Activated T-cell treated with anti-CD3 and anti-CD28 coated beads, Interleukin-2, amount 50 U/mL, for 72 hours (primary cell): ENCODE measurements at regions not wholly inside any gene's neighbourhood (a gene's known extent, or its start where the extent isn't known, plus 50 kb on each side); places are given as distances from the start of the nearest gene placed in this dataset.

Experiments
- ATAC-seq, 2 donors: fragments of 150-1000 bp; cut with Tn5 transposase; replicated peaks in 1 of 2; 2 replicates each; pipeline ENCODE4 v1.10.0; 2021; ENCODE audit warnings: moderate library complexity in 2 of 2, mild to moderate bottlenecking in 1 of 2
- DNase-seq, 2 donors: peaks; one replicate each; pipeline ENCODE4 v3.0.0; 2021 to 2022; ENCODE audit warnings: mixed read lengths in 1 of 2
- H3K27ac Mint-ChIP-seq: one replicate; pipeline ENCODE4 v1.8.0; 2022; ENCODE audit warnings: mild to moderate bottlenecking, moderate library complexity, mixed read lengths
- H3K27me3 Mint-ChIP-seq: one replicate; pipeline ENCODE4 v1.8.0; 2022; ENCODE audit warnings: low read depth, mixed read lengths
- H3K36me3 Mint-ChIP-seq, 2 donors: one replicate each; pipeline ENCODE4 v1.8.0; 2022; ENCODE audit warnings: mixed read lengths in 2 of 2, mild to moderate bottlenecking in 1 of 2; ENCODE audit not compliant: insufficient read depth in 2 of 2
- H3K4me1 Mint-ChIP-seq: one replicate; pipeline ENCODE4 v1.8.0; 2022; ENCODE audit warnings: low read depth, mixed read lengths
- H3K4me3 Mint-ChIP-seq, 2 donors: one replicate each; pipeline ENCODE4 v1.8.0; 2022; ENCODE audit warnings: mild to moderate bottlenecking in 2 of 2, mixed read lengths in 2 of 2, moderate library complexity in 2 of 2
- H3K9me3 Mint-ChIP-seq, 2 donors: one replicate each; pipeline ENCODE4 v1.8.0; 2022; ENCODE audit warnings: mixed read lengths in 2 of 2

DNA sequence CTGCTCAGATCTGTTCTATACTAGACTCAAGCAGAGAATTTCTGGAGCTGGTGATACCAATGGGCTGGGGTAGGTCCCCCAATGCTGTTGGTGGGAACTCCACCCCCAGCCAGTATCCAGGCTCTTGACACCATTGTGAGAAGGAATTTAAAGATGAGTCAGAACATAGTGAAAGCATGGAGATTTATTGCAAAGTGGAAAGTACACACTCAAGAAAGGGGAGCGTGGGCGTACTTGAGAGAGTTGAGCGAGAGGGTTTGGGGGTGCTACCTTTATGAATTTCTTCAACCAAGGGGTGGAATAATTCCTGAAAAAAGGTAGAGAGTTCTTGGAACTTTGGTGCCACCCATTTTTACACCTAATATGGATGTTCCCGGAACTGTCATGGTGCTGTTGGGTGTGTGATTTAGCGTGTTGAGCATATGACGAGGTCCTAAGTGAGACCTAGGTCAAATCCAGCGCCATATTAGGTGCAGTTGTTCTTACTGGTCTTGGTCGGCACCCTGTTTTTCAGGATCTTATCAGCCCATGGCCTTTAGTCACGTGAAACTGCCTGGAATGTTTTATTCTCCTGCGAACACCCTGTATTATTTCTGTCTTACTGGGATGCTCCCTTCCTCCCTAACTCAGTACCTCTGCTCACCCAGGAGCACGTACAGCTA lies 122.0 kb upstream of the AHR start:
- DNase-seq = no peak
- peaks cover 6% of the 10 kb centered on the region for H3K27me3 Mint-ChIP-seq
- H3K4me1 Mint-ChIP-seq = peaks cover 12% of the 10 kb centered on the region

GRCh38 chr7:17178545-17178944 lies 119.9 kb upstream of the AHR start:
- no peak overlapping the region for H3K27ac Mint-ChIP-seq
- no peaks in the 10 kb centered on the region for H3K36me3 Mint-ChIP-seq
- ATAC-seq (no peak), DNase-seq (no peak)
- peaks cover 6% of the 10 kb centered on the region for H3K27me3 Mint-ChIP-seq
- no peak overlapping the region for H3K4me3 Mint-ChIP-seq
- peaks cover 0 to 2% of the 10 kb centered on the region in 2 donors for H3K9me3 Mint-ChIP-seq
- peaks cover 12% of the 10 kb centered on the region for H3K4me1 Mint-ChIP-seq

More for the DNA sequence above, 122.0 kb upstream of the AHR start:
- Mint-ChIP-seq H3K36me3 (no peaks in the 10 kb centered on the region), H3K9me3 (no peaks in the 10 kb centered on the region), H3K27ac (no peak overlapping the region), H3K4me3 (no peak overlapping the region)
- ATAC-seq = no peak

DNA sequence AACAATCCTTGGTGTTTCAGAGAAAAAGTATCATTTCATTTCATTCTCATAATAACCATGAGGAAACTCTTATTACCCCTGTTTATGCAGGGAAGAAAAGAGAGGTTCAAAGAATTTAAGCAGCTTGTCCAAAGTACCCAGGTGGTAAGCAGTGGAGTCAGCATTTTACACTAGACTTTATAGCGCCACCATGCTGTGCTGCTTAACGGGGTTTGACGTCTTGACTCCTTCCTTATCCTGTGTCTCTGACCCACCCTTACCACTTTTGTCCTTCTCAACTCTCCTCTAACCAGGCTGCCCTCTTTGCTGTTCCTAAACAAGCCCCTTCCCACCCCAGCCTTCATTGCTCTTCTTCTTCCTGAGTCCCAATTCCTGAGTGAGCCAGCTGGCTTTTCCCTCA lies 117.0 kb upstream of the AHR start:
- ATAC-seq (no peak), DNase-seq (no peak)
- no peak overlapping the region for H3K4me3 Mint-ChIP-seq
- H3K4me1 Mint-ChIP-seq = peaks cover 18% of the 10 kb centered on the region
- H3K27ac Mint-ChIP-seq = no peak overlapping the region
- H3K9me3 Mint-ChIP-seq = peaks cover 0 to 2% of the 10 kb centered on the region in 2 donors
- peaks cover under 1% of the 10 kb centered on the region for H3K27me3 Mint-ChIP-seq
- no peaks in the 10 kb centered on the region for H3K36me3 Mint-ChIP-seq

- H3K4me3 Mint-ChIP-seq = no peak overlapping the region
- H3K4me1 Mint-ChIP-seq = peaks cover 18% of the 10 kb centered on the region
- peaks cover 0 to 2% of the 10 kb centered on the region in 2 donors for H3K9me3 Mint-ChIP-seq
- no peak overlapping the region for H3K27ac Mint-ChIP-seq
- DNase-seq (no peak), ATAC-seq (no peak)
- no peaks in the 10 kb centered on the region for H3K27me3 Mint-ChIP-seq
- H3K36me3 Mint-ChIP-seq = no peaks in the 10 kb centered on the region
Observed at GRCh38 chr7:17183630-17184328, 114.7 kb upstream of the AHR start.

DNA sequence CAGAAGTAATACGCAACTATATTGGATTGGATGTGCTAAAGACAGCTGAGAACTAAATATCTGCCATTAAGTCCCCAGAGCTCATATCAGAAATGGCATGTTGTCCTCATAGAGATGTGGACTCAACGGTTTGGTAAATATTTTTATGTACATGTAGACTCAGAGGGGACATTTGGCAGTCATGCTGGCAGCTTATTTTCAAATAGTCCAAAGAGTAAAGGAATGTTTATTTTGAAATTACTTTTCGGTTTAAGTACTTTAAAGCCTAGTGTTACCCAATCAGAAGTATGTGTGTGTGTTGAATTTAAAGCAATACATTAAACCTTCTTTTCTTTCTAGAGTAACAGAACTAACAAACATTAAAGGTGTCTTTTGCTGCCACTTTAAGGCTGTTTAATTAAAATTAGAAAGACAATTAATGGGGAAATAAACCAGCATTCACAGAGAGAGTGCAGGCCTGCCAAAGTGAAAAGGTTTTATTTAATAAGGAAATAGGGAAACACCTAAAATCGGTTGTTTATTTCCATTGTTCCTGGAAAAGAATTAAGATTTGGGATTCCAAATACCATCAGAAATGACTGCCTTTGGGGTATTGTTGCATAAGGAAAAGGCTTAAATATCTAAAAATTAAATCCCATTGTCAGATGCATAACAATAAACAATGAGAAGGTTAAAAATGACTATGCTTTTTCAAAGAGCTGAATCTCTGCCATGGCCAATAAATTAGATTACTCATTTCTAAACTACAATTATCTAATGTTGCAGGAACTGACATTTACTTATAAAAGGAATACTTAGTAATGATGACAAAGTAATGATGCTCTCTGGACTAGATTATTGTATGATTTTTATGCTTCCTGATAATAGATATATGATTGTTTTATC lies 113.4 kb upstream of the AHR start:
- Mint-ChIP-seq H3K27ac (no peak overlapping the region), H3K9me3 (peaks cover 0 to 2% of the 10 kb centered on the region in 2 donors), H3K27me3 (no peaks in the 10 kb centered on the region), H3K4me1 (peaks cover 18% of the 10 kb centered on the region), H3K36me3 (no peaks in the 10 kb centered on the region), H3K4me3 (no peak overlapping the region)
- ATAC-seq = no peak
- no peak for DNase-seq

DNA sequence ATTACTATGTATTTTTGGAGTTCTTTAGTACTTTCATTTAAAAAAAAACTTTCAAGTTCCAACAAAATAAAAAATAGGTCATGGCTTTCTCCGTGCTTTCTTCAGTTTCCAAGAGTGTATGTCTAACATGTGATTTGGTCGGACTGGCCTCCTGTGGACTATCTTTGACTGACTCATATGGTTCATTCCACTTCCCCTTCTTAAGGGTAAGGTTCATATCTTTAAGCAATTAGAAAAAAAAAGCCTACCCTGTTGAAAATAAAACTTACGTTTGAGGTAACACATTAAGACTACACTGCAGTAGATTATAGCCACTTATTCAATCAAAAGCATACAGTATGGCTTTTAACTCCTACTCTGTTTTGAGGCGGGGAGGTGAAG lies 112.8 kb upstream of the AHR start:
- H3K36me3 Mint-ChIP-seq = no peaks in the 10 kb centered on the region
- H3K27me3 Mint-ChIP-seq = no peaks in the 10 kb centered on the region
- peak overlapping the region; percentile 40 for H3K27ac Mint-ChIP-seq
- no peak for DNase-seq
- peaks cover 0 to 2% of the 10 kb centered on the region in 2 donors for H3K9me3 Mint-ChIP-seq
- peak; percentile 50 to 59 for ATAC-seq
- peaks cover 18% of the 10 kb centered on the region for H3K4me1 Mint-ChIP-seq
- peak overlapping the region in 1 of 2 donors; percentile 42 for H3K4me3 Mint-ChIP-seq

GRCh38 chr7:17186745-17187530 lies 111.5 kb upstream of the AHR start:
- ATAC-seq = no peak
- Mint-ChIP-seq H3K4me3 (no peak overlapping the region), H3K9me3 (no peaks in the 10 kb centered on the region), H3K36me3 (no peaks in the 10 kb centered on the region), H3K4me1 (peaks cover 18% of the 10 kb centered on the region), H3K27ac (peak overlapping the region; percentile 5), H3K27me3 (no peaks in the 10 kb centered on the region)
- no peak for DNase-seq

GRCh38 chr7:17194656-17195055 lies 103.8 kb upstream of the AHR start:
- Mint-ChIP-seq H3K4me1 (peaks cover 15% of the 10 kb centered on the region), H3K27me3 (no peaks in the 10 kb centered on the region), H3K4me3 (no peak overlapping the region), H3K27ac (no peak overlapping the region), H3K36me3 (no peaks in the 10 kb centered on the region), H3K9me3 (peaks cover 0 to 2% of the 10 kb centered on the region in 2 donors)
- DNase-seq (no peak), ATAC-seq (no peak)

DNA sequence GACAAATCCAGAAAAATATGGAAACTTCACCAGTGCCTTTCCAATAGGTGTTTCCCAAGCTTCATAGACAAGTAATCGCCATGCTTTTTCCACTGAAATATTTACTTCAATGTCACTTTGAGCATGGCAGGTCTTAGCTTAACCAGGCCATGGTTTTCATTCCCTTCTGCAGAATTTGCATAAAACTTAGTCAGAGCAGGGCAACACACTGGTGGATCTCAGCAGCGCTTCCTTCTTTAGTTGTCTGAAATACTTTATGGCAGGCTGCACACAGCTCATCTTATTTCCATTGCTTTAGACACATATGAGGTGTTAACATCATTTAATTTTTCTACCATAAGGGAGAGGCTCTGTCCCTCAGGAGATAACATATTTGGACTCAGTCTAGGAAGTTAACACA lies 102.9 kb upstream of the AHR start:
- ATAC-seq (no peak), DNase-seq (no peak)
- no peak overlapping the region for H3K4me3 Mint-ChIP-seq
- H3K36me3 Mint-ChIP-seq = no peaks in the 10 kb centered on the region
- peaks cover 15% of the 10 kb centered on the region for H3K4me1 Mint-ChIP-seq
- H3K9me3 Mint-ChIP-seq = peaks cover 0 to 2% of the 10 kb centered on the region in 2 donors
- H3K27ac Mint-ChIP-seq = no peak overlapping the region
- no peaks in the 10 kb centered on the region for H3K27me3 Mint-ChIP-seq

DNA sequence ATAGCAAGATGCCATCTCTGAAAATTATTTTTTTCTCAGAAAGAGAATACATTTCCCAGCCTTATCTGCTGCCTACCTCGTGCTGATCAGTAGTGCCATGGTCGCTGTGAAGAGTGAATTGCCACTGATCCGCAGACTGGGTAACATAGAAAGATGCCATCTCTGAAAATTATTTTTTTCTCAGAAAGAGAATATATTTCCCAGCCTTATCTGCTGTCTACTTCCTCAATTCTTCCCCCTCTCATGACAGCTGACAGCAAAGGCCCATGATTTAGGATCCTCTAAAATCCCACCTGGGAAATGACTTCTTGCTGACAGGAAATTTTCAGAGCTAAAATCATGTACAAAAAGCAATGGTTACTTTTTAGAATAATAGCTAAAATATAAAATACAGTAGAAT lies 92.5 kb upstream of the AHR start:
- Mint-ChIP-seq H3K36me3 (no peaks in the 10 kb centered on the region), H3K27ac (no peak overlapping the region), H3K27me3 (no peaks in the 10 kb centered on the region), H3K4me1 (no peaks in the 10 kb centered on the region), H3K4me3 (no peak overlapping the region), H3K9me3 (no peaks in the 10 kb centered on the region)
- ATAC-seq (no peak), DNase-seq (no peak)

GRCh38 chr7:17206349-17206905 lies 92.0 kb upstream of the AHR start:
- H3K27me3 Mint-ChIP-seq = no peaks in the 10 kb centered on the region
- no peak for DNase-seq
- no peak overlapping the region for H3K4me3 Mint-ChIP-seq
- H3K9me3 Mint-ChIP-seq = no peaks in the 10 kb centered on the region
- H3K36me3 Mint-ChIP-seq = no peaks in the 10 kb centered on the region
- H3K27ac Mint-ChIP-seq = no peak overlapping the region
- no peak for ATAC-seq
- no peaks in the 10 kb centered on the region for H3K4me1 Mint-ChIP-seq

DNA sequence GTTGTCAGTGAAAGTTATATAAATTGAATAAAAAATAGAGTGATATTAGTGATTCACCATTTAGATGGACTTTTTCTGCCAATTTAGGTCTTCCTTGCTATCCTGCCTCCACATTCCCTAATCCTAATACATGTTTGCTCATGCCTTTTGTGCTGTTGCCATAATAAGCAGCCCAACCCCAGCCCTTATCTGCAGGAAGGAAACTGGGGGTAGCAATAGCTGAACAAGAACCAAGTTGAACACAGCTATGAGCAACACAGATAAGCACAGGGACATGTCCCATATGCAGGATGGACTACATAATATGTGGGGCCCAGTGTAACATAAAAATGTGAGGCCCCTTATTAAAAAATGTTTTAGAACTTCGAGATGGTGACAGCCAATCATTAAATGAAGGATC lies 91.2 kb upstream of the AHR start:
- H3K27me3 Mint-ChIP-seq = no peaks in the 10 kb centered on the region
- H3K9me3 Mint-ChIP-seq = no peaks in the 10 kb centered on the region
- H3K27ac Mint-ChIP-seq = no peak overlapping the region
- no peak for ATAC-seq
- DNase-seq = no peak
- H3K36me3 Mint-ChIP-seq = no peaks in the 10 kb centered on the region
- no peak overlapping the region for H3K4me3 Mint-ChIP-seq
- H3K4me1 Mint-ChIP-seq = no peaks in the 10 kb centered on the region
